Testis (tissue), 2 donors: ENCODE measurements at regions not wholly inside any gene's neighbourhood (a gene's known extent, or its start where the extent isn't known, plus 50 kb on each side); places are given as distances from the start of the nearest gene placed in this dataset.
"Not testable (repeated sequence)": the region's sequence is repeated elsewhere in the genome, so short reads cannot be mapped to it uniquely, and the experiment has no call there.

Experiments used
- DNase-seq: peaks from one replicate; pipeline ENCODE4 v3.0.0-alpha.2; 2019
- H3K27ac ChIP-seq, 2 donors: fragments of 200-600 bp; sonication (generic); one replicate each; pipeline ENCODE4 v1.5.1; 2019
- H3K27me3 ChIP-seq: fragments of 200-600 bp; sonication (generic); one replicate; pipeline ENCODE4 v1.5.1; 2019
- H3K36me3 ChIP-seq: fragments of 200-600 bp; sonication (generic); one replicate; pipeline ENCODE4 v1.5.1; 2017; ENCODE audit warnings: low read depth; ENCODE audit errors: missing control alignments
- H3K4me1 ChIP-seq: fragments of 200-600 bp; sonication (generic); one replicate; pipeline ENCODE4 v1.5.1; 2019
- H3K4me3 ChIP-seq, 2 donors: fragments of 200-600 bp; sonication (generic); one replicate each; pipeline ENCODE4 v1.5.1; 2017 to 2019
- H3K9me3 ChIP-seq: fragments of 200-600 bp; sonication (generic); one replicate; pipeline ENCODE4 v1.5.1; 2017
- CTCF ChIP-seq, 3 experiments: fragments of 450-650 bp in 2 of 3; fragments of 200-600 bp in 1 of 3; sonication (generic) in 1 of 3; IDR thresholded peaks; one replicate each; pipeline ENCODE4 v1.5.1; 2016 to 2019; ENCODE audit warnings: antibody characterized with exemption in 3 of 3, mild to moderate bottlenecking in 2 of 3, moderate library complexity in 1 of 3
- POLR2A ChIP-seq: fragments of 450-650 bp; IDR thresholded peaks from one replicate; pipeline ENCODE4 v1.6.1; 2017; ENCODE audit warnings: antibody characterized with exemption, mild to moderate bottlenecking, moderate library complexity
- WGBS, 2 donors: methylation state at CpG; one replicate each; pipeline ENCODE4 v1.1.5; 2018; 5-methylcytosine and 5-hydroxymethylcytosine counted together
- intact Hi-C: fragments of 100-400 bp; cut with DNase I; formaldehyde crosslinking; loops from one replicate; pipeline ENCODE4 v1.15.1; 2023; ENCODE audit warnings: low total_unique reads

GRCh38 chr11:97079244-97079643 is 689.4 kb downstream of the JRKL start:
- Histone ChIP-seq H3K27ac (no peak overlapping the region), H3K27me3 (no peaks in the 10 kb centered on the region), H3K4me3 (no peak overlapping the region), H3K9me3 (no peaks in the 10 kb centered on the region), H3K36me3 (no peaks in the 10 kb centered on the region), H3K4me1 (no peaks in the 10 kb centered on the region)
- TF ChIP-seq POLR2A (no peak), CTCF (IDR thresholded peaks at IDR 0.05) (no peak)
- DNase-seq = no peak
- intact Hi-C loops = no loop called here

- Histone ChIP-seq H3K36me3 (no peaks in the 10 kb centered on the region), H3K4me1 (no peaks in the 10 kb centered on the region), H3K27me3 (no peaks in the 10 kb centered on the region), H3K4me3 (no peak overlapping the region), H3K9me3 (no peaks in the 10 kb centered on the region), H3K27ac (no peak overlapping the region)
- TF ChIP-seq CTCF (IDR thresholded peaks at IDR 0.05) (no peak), POLR2A (no peak)
- intact Hi-C loops = no loop called here
- 50 to 78% methylated on average over 2 of the region's 2 CpGs for WGBS, 2 donors
- no peak for DNase-seq
Measured at GRCh38 chr11:97087419-97087818, 697.6 kb downstream of the JRKL start.

- WGBS, 2 donors = 56 to 70% methylated on average over 1 of the region's 1 CpG
- Histone ChIP-seq H3K27ac (no peak overlapping the region), H3K4me1 (no peaks in the 10 kb centered on the region), H3K4me3 (no peak overlapping the region), H3K9me3 (no peaks in the 10 kb centered on the region), H3K27me3 (no peaks in the 10 kb centered on the region), H3K36me3 (no peaks in the 10 kb centered on the region)
- no peak for TF ChIP-seq POLR2A
- no peak for TF ChIP-seq CTCF (IDR thresholded peaks at IDR 0.05)
- DNase-seq = no peak
- intact Hi-C loops = no loop called here
Measured at GRCh38 chr11:97092823-97093222, 703.0 kb downstream of the JRKL start.

- H3K4me1 ChIP-seq, H3K36me3 ChIP-seq, H3K27ac ChIP-seq, DNase-seq, H3K27me3 ChIP-seq, H3K9me3 ChIP-seq, intact Hi-C loops, H3K4me3 ChIP-seq: not testable (repeated sequence)
- WGBS, 2 donors = 95 to 96% methylated on average over 3 of the region's 3 CpGs
Measured at GRCh38 chr11:97102180-97102579, 712.4 kb downstream of the JRKL start.

- Histone ChIP-seq H3K27ac (no peak overlapping the region), H3K4me3 (no peak overlapping the region), H3K36me3 (no peaks in the 10 kb centered on the region), H3K9me3 (no peaks in the 10 kb centered on the region), H3K27me3 (no peaks in the 10 kb centered on the region), H3K4me1 (no peaks in the 10 kb centered on the region)
- intact Hi-C loops = no loop called here
- TF ChIP-seq CTCF (IDR thresholded peaks at IDR 0.05) = no peak
- TF ChIP-seq POLR2A = no peak
- DNase-seq = no peak
Measured at GRCh38 chr11:97107604-97108003, 717.8 kb downstream of the JRKL start.
